Ectodermal cell (in vitro differentiated cells): ENCODE measurements at regions not wholly inside any gene's neighbourhood (a gene's known extent, or its start where the extent isn't known, plus 50 kb on each side); places are given as distances from the start of the nearest gene placed in this dataset.

ENCODE experiments used
- H3K27ac ChIP-seq: 2 replicates; pipeline ENCODE4 v1.7.0; 2013; ENCODE audit warnings: mild to moderate bottlenecking, low read depth, low read length; ENCODE audit not compliant: insufficient read depth, poor library complexity, severe bottlenecking
- H3K27me3 ChIP-seq: 2 replicates; pipeline ENCODE4 v1.7.0; 2013; ENCODE audit warnings: mild to moderate bottlenecking, low read length; ENCODE audit not compliant: insufficient read depth, control insufficient read depth, poor library complexity, severe bottlenecking
- H3K36me3 ChIP-seq: one replicate; pipeline ENCODE4 v1.7.0; 2013; ENCODE audit warnings: low read length; ENCODE audit not compliant: control insufficient read depth, insufficient read depth
- H3K4me1 ChIP-seq: one replicate; pipeline ENCODE4 v1.7.0; 2013; ENCODE audit warnings: low read length; ENCODE audit not compliant: control insufficient read depth, insufficient read depth
- H3K4me3 ChIP-seq: 2 replicates; pipeline ENCODE4 v1.7.0; 2013; ENCODE audit warnings: low read depth, low read length, control low read depth; ENCODE audit not compliant: insufficient read depth
- H3K9me3 ChIP-seq: 2 replicates; pipeline ENCODE4 v1.7.0; 2013; ENCODE audit warnings: mild to moderate bottlenecking, low read length, moderate library complexity; ENCODE audit not compliant: control insufficient read depth
- WGBS, 2 experiments: methylation state at CpG; one replicate each; pipeline ENCODE4 v1.1.7; 2013; ENCODE audit warnings: missing lambda C conversion rate in 2 of 2; 5-methylcytosine and 5-hydroxymethylcytosine counted together

DNA sequence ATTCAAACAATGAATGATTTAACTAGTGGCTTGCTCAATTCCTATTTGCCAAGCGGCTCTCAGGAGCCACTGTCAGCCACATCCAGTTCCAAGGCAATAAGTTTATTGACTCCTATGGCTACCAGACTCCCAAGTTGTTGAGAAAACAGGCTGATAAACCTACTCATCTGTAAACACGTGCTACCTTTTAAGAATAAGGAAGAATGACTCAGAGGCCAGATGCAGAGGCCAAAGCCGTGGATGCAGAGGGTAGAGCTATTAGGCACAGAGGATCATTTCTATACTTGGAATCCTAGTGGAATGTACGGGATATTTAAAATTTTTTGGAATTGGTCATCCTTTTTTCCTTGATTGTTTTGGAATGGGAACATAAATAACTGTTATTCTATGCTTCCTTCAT, 1921.1 kb downstream of the OLFM4 start:
- H3K36me3 ChIP-seq = no peaks in the 10 kb centered on the region
- no peaks in the 10 kb centered on the region for H3K9me3 ChIP-seq
- WGBS, 2 experiments = 68 to 69% methylated on average over 4 of the region's 4 CpGs
- no peak overlapping the region for H3K27ac ChIP-seq
- H3K27me3 ChIP-seq = no peaks in the 10 kb centered on the region
- H3K4me1 ChIP-seq = no peaks in the 10 kb centered on the region
- no peak overlapping the region for H3K4me3 ChIP-seq

DNA sequence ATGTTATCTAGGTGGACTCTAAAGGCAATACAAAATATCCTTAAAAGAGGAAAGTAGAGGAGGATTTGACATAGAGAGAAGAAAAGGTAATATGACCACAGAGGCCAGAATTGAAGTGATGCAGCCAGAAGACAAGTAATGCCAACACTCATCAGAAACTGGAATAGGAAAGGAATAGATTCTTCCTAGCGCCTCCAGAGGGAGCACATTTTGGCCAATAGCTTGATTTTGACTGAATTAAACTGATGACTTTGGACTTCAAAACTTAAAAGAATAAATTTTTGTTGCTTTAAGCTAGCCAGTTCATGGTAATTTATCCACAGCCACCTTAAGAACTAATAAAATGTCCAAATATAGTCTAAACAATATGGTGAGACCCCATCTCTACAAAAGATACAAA, 1921.9 kb downstream of the OLFM4 start:
- H3K4me3 ChIP-seq = no peak overlapping the region
- H3K4me1 ChIP-seq = no peaks in the 10 kb centered on the region
- no peaks in the 10 kb centered on the region for H3K27me3 ChIP-seq
- WGBS, 2 experiments = 85 to 86% methylated on average over 1 of the region's 1 CpG
- no peaks in the 10 kb centered on the region for H3K36me3 ChIP-seq
- no peak overlapping the region for H3K27ac ChIP-seq
- H3K9me3 ChIP-seq = no peaks in the 10 kb centered on the region

DNA sequence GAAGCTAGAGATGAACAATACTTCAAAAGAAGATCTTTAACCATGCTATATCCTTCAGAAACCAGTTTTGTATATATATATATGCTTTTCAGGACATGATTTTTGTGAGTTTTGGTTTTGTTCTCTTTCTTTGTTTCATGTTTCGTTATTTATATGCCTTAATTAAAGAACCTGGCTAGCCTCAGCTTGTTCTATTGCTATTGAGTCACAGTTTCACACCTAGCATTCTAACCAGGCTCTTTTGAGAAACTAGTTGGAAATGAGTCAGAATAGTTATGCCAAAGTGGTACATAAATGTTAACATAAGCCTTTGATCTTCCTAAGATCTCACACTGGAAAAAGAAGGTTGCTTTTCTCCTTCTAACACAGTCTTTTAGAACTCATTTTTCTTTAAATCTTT, 1925.2 kb downstream of the OLFM4 start:
- H3K27ac ChIP-seq = no peak overlapping the region
- WGBS, 2 experiments = 100% methylated on average over 1 of the region's 1 CpG; no CpG with 5 or more reads in 1 of the 2 experiments
- H3K4me1 ChIP-seq = no peaks in the 10 kb centered on the region
- no peaks in the 10 kb centered on the region for H3K9me3 ChIP-seq
- H3K36me3 ChIP-seq = no peaks in the 10 kb centered on the region
- H3K27me3 ChIP-seq = no peaks in the 10 kb centered on the region
- H3K4me3 ChIP-seq = no peak overlapping the region

DNA sequence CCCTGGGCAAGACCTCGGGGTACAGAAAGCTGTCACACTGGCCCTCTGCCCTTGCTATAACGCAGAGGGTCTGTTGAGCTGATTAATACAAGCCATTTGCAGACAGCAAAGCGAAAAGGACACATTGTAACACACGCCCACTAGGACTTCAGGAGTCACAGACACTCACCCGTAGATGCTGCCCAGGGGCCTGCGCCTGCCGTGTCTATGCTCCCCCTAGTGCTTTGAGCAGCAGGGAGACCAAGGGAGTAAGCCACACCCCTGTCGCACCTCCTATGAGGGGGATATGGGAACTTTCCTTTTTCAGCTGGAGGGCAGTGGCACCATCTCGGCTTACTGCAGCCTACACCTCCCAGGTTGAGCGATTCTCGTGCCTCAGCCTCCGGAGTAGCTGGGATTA, 1930.2 kb downstream of the OLFM4 start:
- no peaks in the 10 kb centered on the region for H3K4me1 ChIP-seq
- no peaks in the 10 kb centered on the region for H3K36me3 ChIP-seq
- WGBS, 2 experiments = 93 to 96% methylated on average over 12 of the region's 12 CpGs
- no peak overlapping the region for H3K4me3 ChIP-seq
- H3K9me3 ChIP-seq = no peaks in the 10 kb centered on the region
- no peak overlapping the region for H3K27ac ChIP-seq
- H3K27me3 ChIP-seq = no peaks in the 10 kb centered on the region

DNA sequence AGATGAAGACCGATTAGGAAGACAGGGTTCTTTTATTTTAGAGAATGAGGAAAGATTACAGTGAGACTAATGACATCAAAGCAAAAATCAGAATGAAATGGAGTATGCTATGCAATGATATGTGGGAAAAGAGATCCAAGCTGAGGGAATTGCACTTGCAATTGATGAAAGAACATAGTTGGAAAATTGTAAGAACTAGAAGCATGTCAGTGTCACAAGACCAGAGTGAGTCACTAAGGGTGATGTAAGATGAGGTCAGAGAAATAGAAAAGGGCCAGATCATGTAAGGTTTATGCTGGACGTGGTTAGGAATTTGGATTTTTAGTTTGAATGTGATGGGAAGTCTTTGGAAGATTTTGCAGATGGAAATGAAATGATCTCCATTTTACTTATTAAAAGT, 1937.3 kb downstream of the OLFM4 start:
- H3K27ac ChIP-seq = no peak overlapping the region
- H3K36me3 ChIP-seq = no peaks in the 10 kb centered on the region
- no peaks in the 10 kb centered on the region for H3K4me1 ChIP-seq
- 96 to 98% methylated on average over 2 of the region's 2 CpGs for whole genome bisulfite sequencing, 2 experiments
- H3K4me3 ChIP-seq = no peak overlapping the region
- no peaks in the 10 kb centered on the region for H3K9me3 ChIP-seq
- no peaks in the 10 kb centered on the region for H3K27me3 ChIP-seq

DNA sequence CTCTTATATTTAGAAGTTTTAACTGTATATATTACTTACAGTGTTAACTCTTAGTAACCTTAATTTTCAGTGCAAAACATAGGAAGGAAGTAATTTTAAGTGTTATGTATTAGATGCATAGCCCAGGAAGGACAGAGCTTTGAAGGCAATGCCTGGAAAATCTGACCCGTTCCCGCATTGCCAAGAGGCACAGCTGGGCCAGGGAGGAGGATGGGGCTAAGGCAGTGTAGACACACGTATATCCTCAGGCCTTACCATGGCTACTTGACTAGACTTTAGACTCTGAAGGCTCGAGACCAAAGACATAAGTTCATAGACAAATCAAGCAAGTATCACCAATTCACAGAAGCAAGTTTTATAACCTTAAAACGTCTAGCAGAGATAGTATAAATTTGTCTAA, 1944.2 kb downstream of the OLFM4 start:
- H3K27me3 ChIP-seq = no peaks in the 10 kb centered on the region
- 91% methylated on average over 5 of the region's 5 CpGs for WGBS, 2 experiments

DNA sequence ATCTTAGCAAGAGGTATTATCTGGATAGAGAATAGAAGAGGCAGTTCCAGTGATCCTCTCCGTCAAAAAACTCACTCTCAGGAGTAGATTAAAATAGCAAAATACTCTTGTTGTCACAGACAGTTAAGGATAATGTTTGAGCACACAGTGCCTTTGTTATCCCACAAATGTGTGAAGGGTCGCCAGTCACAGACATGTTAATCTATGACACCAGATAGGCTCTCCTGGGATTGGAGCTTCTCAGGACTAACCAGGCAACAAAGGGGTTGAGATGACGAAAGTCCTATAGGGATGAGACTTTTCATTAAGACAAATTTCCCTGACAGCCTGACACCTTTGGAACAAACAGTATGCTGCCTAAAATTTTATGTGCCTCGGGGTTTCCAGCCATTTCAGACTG, 1947.1 kb downstream of the OLFM4 start:
- H3K4me3 ChIP-seq = no peak overlapping the region
- H3K27me3 ChIP-seq = no peaks in the 10 kb centered on the region
- no peak overlapping the region for H3K27ac ChIP-seq
- no peaks in the 10 kb centered on the region for H3K4me1 ChIP-seq
- 89 to 95% methylated on average over 4 of the region's 4 CpGs for WGBS, 2 experiments
- H3K36me3 ChIP-seq = no peaks in the 10 kb centered on the region
- H3K9me3 ChIP-seq = no peaks in the 10 kb centered on the region

More for the DNA sequence above, 1944.2 kb downstream of the OLFM4 start:
- Histone ChIP-seq H3K9me3 (no peaks in the 10 kb centered on the region), H3K27ac (no peak overlapping the region), H3K4me1 (no peaks in the 10 kb centered on the region), H3K36me3 (no peaks in the 10 kb centered on the region), H3K4me3 (no peak overlapping the region)

DNA sequence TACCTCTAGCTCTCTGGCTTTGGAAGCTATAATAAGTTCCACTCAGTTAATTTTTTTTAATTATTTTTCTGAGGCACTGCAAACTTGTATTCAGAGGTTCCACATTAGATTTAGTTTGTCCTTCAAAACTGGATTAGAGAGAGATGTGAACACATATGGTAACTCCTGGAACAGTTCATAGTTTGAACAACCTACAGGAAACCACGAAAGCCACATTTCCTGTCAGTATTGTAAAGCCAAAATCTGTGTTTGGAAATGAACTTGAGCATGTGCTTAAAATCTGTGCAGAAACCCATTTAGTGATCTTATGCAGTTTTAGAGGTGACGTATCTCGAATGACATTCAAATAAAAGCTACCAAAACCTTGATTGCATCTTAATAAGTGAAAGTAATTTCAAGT, 1952.0 kb downstream of the OLFM4 start:
- WGBS, 2 experiments = 99 to 100% methylated on average over 1 to 3 of the region's 3 CpGs
- Histone ChIP-seq H3K36me3 (no peaks in the 10 kb centered on the region), H3K4me1 (no peaks in the 10 kb centered on the region), H3K4me3 (no peak overlapping the region), H3K27ac (no peak overlapping the region), H3K9me3 (no peaks in the 10 kb centered on the region), H3K27me3 (no peaks in the 10 kb centered on the region)

DNA sequence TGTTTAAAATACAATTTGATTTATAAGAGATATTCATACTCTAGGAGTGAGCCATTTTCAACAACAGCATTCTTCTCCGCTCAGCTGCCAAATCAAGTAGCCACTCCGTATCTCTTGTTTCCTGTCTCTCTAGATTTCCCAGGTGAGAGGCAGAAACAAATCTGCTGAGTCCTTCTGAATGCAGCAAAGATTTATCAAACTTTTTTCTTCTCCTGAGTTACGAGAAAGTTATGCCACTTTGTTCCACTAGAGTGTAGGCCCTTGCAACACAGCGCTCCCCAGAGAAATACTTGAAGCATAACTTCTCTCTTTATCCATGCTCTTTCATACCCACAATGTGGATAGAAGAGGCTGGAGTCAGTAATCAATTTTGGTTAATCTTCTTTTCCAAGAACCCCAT, 1960.8 kb downstream of the OLFM4 start:
- 91 to 93% methylated on average over 4 of the region's 4 CpGs for WGBS, 2 experiments
- Histone ChIP-seq H3K27ac (no peak overlapping the region), H3K4me1 (no peaks in the 10 kb centered on the region), H3K4me3 (no peak overlapping the region), H3K36me3 (no peaks in the 10 kb centered on the region), H3K9me3 (no peaks in the 10 kb centered on the region), H3K27me3 (no peaks in the 10 kb centered on the region)

DNA sequence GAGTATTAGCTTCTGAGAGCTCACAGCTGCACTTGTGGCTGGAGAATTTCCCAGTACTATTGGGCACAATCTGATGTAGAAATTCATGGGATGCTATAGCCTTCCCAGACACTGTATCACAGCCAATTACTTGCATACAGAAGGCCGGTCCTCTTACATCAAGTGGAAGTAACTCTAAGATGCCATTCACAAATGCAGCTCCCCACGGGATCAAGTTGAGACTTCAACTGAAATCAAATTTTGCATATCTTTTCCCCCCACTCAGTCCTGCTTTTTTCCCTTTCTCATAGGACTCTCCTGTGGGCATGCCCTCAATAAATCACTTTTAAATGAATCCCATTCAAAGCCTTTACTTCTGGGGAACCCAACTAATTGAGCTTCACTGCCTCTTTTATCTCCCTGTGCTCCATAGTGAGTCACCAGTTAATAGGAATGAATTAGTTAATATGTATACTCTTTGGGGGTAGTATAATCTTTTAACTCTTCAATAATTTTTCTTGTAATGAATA, 1970.8 kb downstream of the OLFM4 start:
- peaks cover 3% of the 10 kb centered on the region for H3K36me3 ChIP-seq
- H3K4me3 ChIP-seq = no peak overlapping the region
- no peaks in the 10 kb centered on the region for H3K9me3 ChIP-seq
- no peaks in the 10 kb centered on the region for H3K4me1 ChIP-seq
- H3K27me3 ChIP-seq = no peaks in the 10 kb centered on the region
- WGBS, 2 experiments = 75 to 80% methylated on average over 2 of the region's 2 CpGs
- H3K27ac ChIP-seq = no peak overlapping the region

DNA sequence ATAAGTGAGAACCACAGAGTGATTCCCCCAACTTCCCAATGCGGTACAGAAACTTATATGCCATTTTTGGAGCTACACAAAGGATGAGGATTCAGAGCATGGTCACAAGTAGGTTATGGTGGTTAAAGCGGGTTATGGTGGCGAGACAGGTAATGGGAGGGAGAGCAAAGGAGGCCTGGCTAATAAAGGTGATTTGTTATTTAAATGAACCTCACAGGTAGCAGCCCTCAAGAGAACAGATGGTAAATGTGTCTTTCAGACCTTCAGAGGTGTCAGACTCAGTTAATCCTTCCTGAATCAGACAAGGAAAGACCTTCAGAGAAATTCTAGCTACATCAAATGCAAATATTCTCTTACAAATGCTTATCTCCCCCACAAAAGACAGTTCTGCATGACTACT, 1971.4 kb downstream of the OLFM4 start:
- H3K27me3 ChIP-seq = no peaks in the 10 kb centered on the region
- no peak overlapping the region for H3K4me3 ChIP-seq
- no peaks in the 10 kb centered on the region for H3K9me3 ChIP-seq
- no peak overlapping the region for H3K27ac ChIP-seq
- peaks cover 3% of the 10 kb centered on the region for H3K36me3 ChIP-seq
- no peaks in the 10 kb centered on the region for H3K4me1 ChIP-seq
- 46 to 53% methylated on average over 3 of the region's 3 CpGs for WGBS, 2 experiments
